ENCODE measurements at regions not wholly inside any gene's neighbourhood (a gene's known extent, or its start where the extent isn't known, plus 50 kb on each side); places are given as distances from the start of the nearest gene placed in this dataset.

DNA sequence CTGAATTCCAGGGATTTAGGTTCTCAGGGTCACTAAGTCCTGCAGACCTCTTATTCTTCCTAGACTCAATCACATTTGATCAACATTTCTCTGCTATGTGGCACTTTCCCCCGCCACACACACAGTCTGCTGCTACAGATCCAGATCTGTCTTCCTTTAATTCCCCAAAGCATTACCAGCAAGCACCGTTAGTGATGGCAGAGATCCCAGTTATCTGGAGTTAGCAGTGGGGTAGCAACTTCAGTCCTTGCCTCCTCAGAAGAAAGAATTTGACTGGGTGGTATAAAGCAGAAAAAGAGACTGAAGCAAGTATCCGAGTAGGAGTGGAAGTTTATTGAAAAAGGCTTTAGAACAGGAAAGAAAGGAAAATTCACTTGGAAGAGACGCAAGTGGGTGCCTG, 100.4 kb upstream of the ETV3 start:
- intact Hi-C loops (cut with DNase I, micrococcal nuclease) = no loop called here
- TF ChIP-seq, protein P1, sequence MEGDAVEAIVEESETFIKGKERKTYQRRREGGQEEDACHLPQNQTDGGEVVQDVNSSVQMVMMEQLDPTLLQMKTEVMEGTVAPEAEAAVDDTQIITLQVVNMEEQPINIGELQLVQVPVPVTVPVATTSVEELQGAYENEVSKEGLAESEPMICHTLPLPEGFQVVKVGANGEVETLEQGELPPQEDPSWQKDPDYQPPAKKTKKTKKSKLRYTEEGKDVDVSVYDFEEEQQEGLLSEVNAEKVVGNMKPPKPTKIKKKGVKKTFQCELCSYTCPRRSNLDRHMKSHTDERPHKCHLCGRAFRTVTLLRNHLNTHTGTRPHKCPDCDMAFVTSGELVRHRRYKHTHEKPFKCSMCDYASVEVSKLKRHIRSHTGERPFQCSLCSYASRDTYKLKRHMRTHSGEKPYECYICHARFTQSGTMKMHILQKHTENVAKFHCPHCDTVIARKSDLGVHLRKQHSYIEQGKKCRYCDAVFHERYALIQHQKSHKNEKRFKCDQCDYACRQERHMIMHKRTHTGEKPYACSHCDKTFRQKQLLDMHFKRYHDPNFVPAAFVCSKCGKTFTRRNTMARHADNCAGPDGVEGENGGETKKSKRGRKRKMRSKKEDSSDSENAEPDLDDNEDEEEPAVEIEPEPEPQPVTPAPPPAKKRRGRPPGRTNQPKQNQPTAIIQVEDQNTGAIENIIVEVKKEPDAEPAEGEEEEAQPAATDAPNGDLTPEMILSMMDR (IDR thresholded peaks at IDR 0.05) = no peak
- Histone ChIP-seq H3K4me1 (ENCODE audit: low read depth) (no peaks in the 10 kb centered on the region), H3K36me3 (ENCODE audit: low read depth) (no peaks in the 10 kb centered on the region), H3K9me3 (no peaks in the 10 kb centered on the region), H3K4me3 (no peak overlapping the region)
- DNase-seq (no peak), ATAC-seq (no peak)

DNA sequence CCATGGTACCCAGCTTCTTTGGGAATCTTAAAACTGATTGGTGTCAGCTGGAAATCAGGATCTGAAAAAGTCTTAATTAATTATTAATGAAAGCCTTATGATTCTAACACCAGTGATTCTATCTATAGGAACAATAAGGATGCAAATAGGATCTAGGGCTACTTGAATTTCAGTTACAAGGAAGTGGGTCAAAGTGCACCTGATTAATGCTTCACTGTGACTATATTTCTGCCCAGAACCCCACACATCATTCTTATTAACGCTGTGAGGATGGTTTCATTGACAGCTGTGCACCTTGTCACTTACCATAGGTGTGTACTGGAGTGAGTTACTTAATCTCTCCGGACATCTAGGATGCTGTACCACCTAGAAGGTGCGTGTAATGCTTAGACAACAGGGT, 99.8 kb upstream of the ETV3 start:
- ATAC-seq = no peak
- Histone ChIP-seq H3K9me3 (no peaks in the 10 kb centered on the region), H3K4me3 (no peak overlapping the region), H3K36me3 (ENCODE audit: low read depth) (no peaks in the 10 kb centered on the region), H3K4me1 (ENCODE audit: low read depth) (no peaks in the 10 kb centered on the region)
- TF ChIP-seq, protein P1 (IDR thresholded peaks at IDR 0.05) = no peak
- DNase-seq = no peak
- intact Hi-C loops (cut with DNase I, micrococcal nuclease) = no loop called here

DNA sequence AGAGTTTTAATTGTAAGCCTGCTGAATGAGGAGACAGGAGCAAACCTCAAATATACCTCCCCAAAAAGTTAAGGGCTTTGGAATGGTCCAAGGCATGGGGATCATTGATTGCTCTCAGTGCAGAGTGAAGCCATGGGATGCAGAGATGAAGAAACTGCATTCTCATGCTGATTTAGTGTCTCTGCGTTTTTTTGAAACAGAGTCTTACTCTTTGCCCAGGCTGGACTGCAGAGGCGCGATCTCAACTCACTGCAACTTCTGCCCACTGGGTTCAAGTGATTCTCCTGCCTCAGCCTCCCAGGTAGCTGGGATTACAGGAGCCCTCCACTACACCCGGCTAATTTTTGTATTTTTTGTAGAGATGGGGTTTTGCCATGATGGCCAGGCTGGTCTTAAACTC, 99.3 kb upstream of the ETV3 start:
- no peak for ATAC-seq
- DNase-seq = no peak
- TF ChIP-seq, protein P1 (IDR thresholded peaks at IDR 0.05) = no peak
- Histone ChIP-seq H3K4me3 (no peak overlapping the region), H3K9me3 (no peaks in the 10 kb centered on the region), H3K4me1 (ENCODE audit: low read depth) (no peaks in the 10 kb centered on the region), H3K36me3 (ENCODE audit: low read depth) (no peaks in the 10 kb centered on the region)
- intact Hi-C loops (cut with DNase I, micrococcal nuclease) = no loop called here

DNA sequence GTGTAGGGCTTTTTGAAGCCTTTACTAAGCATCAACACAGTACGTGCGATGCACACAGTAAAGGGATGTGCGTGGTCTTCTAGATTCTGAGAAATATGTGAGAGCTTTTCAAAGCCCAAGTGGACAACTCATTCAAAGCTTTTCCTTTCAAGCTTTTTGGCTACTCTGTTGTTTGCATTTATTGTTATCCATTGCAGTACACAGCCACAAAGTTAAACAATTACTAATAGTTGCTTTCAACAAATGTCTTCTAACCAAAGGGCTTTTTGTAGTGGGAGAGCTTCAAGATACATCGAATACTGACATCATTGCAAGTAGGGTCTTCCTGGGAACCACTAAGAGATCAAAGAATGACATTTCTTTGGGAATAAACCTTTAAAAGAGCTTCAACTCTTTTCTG, 97.9 kb upstream of the ETV3 start:
- no peaks in the 10 kb centered on the region for H3K36me3 ChIP-seq (ENCODE audit: low read depth)
- intact Hi-C loops (cut with DNase I, micrococcal nuclease) = no loop called here
- H3K9me3 ChIP-seq = no peaks in the 10 kb centered on the region
- ATAC-seq (no peak), DNase-seq (no peak)
- H3K4me3 ChIP-seq = no peak overlapping the region
- H3K4me1 ChIP-seq (ENCODE audit: low read depth) = no peaks in the 10 kb centered on the region
- TF ChIP-seq, protein P1 (IDR thresholded peaks at IDR 0.05) = no peak

DNA sequence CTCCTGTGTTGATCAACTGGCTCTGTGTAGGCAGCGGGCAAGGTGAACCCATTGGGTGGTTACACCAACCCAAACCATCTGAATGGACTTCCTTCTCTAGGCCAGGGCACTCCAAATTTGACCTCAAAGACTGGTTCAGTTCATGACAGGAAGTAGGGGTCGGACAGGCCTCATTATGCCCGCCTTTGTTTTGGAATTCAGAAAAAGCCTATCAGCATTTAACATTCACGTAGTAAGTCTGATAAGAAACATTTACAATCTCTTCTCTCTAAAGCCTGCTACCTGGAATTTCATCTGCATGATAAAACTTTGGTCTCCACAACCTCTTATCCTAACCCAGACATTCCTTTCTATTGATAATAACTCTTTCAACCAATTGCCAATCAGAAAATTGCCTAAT, 97.1 kb upstream of the ETV3 start:
- TF ChIP-seq, protein P1 (IDR thresholded peaks at IDR 0.05) = no peak

GRCh38 chr1:157234705-157235273, 96.6 kb upstream of the ETV3 start:
- DNase-seq (no peak), ATAC-seq (no peak)
- Histone ChIP-seq H3K4me3 (no peak overlapping the region), H3K4me1 (ENCODE audit: low read depth) (no peaks in the 10 kb centered on the region), H3K9me3 (no peaks in the 10 kb centered on the region), H3K36me3 (ENCODE audit: low read depth) (no peaks in the 10 kb centered on the region)
- TF ChIP-seq, protein P1 (IDR thresholded peaks at IDR 0.05) = no peak
- intact Hi-C loops (cut with DNase I, micrococcal nuclease) = no loop called here

More for the DNA sequence above, 97.1 kb upstream of the ETV3 start:
- Histone ChIP-seq H3K4me3 (no peak overlapping the region), H3K9me3 (no peaks in the 10 kb centered on the region), H3K4me1 (ENCODE audit: low read depth) (no peaks in the 10 kb centered on the region), H3K36me3 (ENCODE audit: low read depth) (no peaks in the 10 kb centered on the region)
- ATAC-seq (no peak), DNase-seq (no peak)
- intact Hi-C loops (cut with DNase I, micrococcal nuclease) = no loop called here
